Duodenal mucosa (tissue), 2 donors: ENCODE measurements at regions not wholly inside any gene's neighbourhood (a gene's known extent, or its start where the extent isn't known, plus 50 kb on each side); places are given as distances from the start of the nearest gene placed in this dataset.
"Not testable (repeated sequence)": the region's sequence is repeated elsewhere in the genome, so short reads cannot be mapped to it uniquely, and the experiment has no call there.

Source experiments
- H3K27ac ChIP-seq: one replicate; pipeline ENCODE4 v1.7.0; 2013; ENCODE audit warnings: low read depth, low read length
- H3K27me3 ChIP-seq, 2 donors: one replicate each; pipeline ENCODE4 v1.7.0; 2013; ENCODE audit warnings: low read length in 2 of 2, control low read depth in 1 of 2; ENCODE audit not compliant: insufficient read depth in 2 of 2, control insufficient read depth in 1 of 2
- H3K36me3 ChIP-seq, 2 donors: one replicate each; pipeline ENCODE4 v1.7.0; 2013; ENCODE audit warnings: low read length in 2 of 2, control low read depth in 1 of 2; ENCODE audit not compliant: insufficient read depth in 2 of 2, control insufficient read depth in 1 of 2
- H3K4me1 ChIP-seq, 2 donors: one replicate each; pipeline ENCODE4 v1.7.0; 2013; ENCODE audit warnings: low read length in 2 of 2, control low read depth in 1 of 2; ENCODE audit not compliant: insufficient read depth in 2 of 2, control insufficient read depth in 1 of 2
- H3K4me3 ChIP-seq, 2 donors: one replicate each; pipeline ENCODE4 v1.7.0; 2013; ENCODE audit warnings: low read length in 2 of 2, low read depth in 1 of 2
- H3K9ac ChIP-seq, 2 donors: one replicate each; pipeline ENCODE4 v1.7.0; 2013; ENCODE audit warnings: low read length in 2 of 2, low read depth in 1 of 2
- H3K9me3 ChIP-seq, 2 donors: one replicate each; pipeline ENCODE4 v1.7.0; 2013; ENCODE audit warnings: low read length in 2 of 2, control low read depth in 1 of 2; ENCODE audit not compliant: control insufficient read depth in 1 of 2

DNA sequence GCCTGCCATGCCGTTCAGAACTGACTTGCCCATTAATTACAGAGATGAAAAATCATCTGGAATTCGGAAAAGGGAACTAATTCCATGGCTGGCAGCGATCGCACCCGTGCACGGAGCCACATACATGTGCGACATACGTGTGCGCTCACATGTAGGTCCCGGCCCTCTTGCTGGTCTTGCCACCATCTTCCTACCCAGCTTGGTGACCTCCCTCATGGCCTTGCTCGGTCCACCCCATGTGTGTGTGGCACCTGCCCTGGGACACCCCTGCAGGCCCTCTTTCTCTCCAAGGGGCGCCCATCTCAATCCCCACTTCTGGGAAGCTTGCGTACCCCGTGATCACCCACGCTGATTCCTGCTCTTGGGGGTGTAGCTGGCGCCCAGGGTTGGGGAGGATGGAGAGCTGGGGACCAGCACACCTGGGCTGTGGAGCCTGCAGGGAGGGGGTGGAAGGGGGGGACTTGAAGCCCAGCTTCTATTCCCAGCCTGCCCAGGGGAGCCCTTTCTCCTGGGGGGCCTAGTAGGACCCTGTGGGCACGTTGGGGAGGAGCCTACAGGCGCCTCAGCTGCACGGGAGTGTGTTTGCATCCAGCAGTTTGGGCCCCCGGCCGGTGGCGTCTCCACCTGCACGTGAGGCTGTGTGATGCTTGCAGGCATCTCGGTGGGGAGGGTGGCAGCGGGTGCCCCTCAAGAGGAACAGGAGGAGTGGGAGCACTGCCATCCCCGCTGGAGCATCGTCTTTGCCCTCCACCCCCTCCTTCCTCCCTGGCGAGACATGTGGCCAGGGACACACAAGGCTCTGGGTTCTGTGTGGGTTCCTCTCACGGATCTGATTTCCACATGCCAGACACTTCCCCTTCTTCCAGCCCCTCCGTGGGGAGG lies 112.6 kb downstream of the CRLF3 start:
- H3K4me1 ChIP-seq, result peaks cover 0 to 12% of the 10 kb centered on the region in 2 donors
- H3K27me3 ChIP-seq, H3K9ac ChIP-seq, H3K36me3 ChIP-seq, H3K9me3 ChIP-seq, H3K4me3 ChIP-seq, H3K27ac ChIP-seq: not testable (repeated sequence)

DNA sequence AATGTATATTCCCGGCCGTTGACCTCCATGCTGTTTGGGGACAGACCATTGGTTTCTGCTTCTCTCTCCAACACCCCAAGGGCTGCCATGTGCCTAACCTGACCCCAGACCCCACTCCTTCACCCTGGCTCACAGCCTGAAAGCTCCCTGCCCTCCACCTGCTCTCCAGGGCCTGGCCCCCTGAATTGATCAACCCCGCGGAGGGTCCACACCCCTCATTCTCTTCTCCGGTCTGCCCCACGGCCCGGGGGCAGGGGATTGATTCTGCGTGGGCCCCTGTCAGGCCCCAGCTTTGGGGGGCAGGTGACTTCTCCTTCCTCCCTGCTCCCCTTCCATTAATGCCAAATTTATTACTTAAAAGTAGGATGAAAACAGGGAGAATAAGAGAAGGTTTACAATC lies 113.3 kb downstream of the CRLF3 start:
- H3K36me3 ChIP-seq, H3K9ac ChIP-seq, H3K9me3 ChIP-seq, H3K4me3 ChIP-seq, H3K27ac ChIP-seq, H3K27me3 ChIP-seq: not testable (repeated sequence)
- H3K4me1 ChIP-seq, result peaks cover 0 to 16% of the 10 kb centered on the region in 2 donors

DNA sequence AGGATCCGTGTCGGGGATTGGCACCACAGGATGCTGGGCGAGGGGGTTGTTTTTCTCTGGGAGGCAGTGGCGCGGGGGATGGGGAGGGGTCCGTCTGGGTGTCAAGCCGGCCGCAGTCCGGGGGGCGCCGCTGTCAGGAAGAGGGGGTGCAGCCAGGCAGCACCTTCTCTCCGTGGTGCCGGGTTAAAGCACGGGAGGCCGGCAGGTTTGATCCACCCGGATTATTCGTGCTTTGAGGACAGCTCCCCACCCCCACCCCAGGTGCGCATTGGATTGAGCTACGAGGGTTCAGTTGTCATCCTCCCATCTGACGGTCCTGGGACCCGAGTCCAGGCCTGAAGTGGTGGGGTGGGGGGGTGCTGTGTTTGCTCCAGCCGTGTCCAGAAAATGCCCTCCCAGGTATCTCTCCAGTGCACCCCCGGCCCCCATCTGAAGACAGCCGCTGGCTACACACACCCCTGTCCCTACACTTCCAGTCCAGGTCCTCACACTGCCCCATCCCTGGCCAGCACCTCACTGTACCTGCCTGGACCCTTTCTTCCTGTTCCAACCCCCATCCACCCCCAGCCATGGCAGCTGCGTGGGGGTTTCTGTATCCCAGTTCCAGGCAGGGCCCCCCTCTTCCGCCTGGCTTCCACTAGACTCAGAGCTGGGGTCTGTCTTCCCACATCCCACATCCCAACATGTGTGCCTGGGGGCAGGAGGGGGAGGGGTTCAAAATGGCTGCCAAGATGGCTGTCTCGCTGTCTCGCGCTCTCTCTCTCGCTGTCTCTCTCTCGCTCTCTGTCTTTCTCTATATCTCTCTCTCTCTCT lies 114.0 kb downstream of the CRLF3 start:
- not testable (repeated sequence) for H3K27ac ChIP-seq, H3K36me3 ChIP-seq, H3K9ac ChIP-seq, H3K9me3 ChIP-seq, H3K27me3 ChIP-seq
- peak overlapping the region in 1 of 2 donors; percentile 57 for H3K4me3 ChIP-seq
- peaks cover 0 to 22% of the 10 kb centered on the region in 2 donors for H3K4me1 ChIP-seq

DNA sequence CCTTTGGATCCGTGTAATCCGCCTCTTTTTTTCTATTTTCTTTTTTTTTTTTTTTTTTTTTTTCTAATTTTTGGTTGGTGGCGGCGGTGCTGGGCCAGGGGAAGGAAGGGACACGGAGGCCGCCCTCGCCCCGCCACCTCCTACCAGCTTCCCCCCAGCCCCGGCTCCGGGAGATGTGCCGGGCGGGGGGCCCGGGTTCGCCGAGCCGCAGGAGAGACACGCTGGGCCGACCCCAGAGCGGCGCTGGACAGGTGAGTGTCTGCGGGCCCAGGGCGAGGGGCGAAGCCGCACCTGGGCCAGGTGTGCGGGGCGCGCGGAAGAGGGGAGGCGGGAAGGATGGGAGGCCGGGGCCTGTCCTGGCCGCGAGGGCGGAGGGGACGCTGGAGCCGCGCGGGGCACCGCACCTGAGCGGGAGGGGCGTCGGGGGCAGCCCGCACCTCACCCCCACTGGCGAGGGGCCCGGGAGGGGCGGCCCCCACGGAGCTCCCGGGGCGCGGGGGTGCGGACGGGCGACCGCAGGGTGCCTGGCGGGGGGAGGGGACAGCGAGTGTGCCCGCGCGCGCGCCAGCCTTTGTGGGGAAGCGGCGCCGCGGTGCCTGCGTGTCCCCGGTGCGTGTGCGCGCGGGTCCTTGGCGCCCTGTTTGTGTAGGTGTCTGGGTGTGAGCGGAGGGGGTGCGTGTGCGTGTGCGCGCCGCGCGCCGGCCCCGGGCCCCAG lies 114.8 kb downstream of the CRLF3 start:
- not testable (repeated sequence) for H3K9me3 ChIP-seq, H3K27me3 ChIP-seq, H3K27ac ChIP-seq, H3K9ac ChIP-seq, H3K36me3 ChIP-seq
- peaks cover 0 to 22% of the 10 kb centered on the region in 2 donors for H3K4me1 ChIP-seq
- peak overlapping the region in 1 of 2 donors; percentile 57 for H3K4me3 ChIP-seq

DNA sequence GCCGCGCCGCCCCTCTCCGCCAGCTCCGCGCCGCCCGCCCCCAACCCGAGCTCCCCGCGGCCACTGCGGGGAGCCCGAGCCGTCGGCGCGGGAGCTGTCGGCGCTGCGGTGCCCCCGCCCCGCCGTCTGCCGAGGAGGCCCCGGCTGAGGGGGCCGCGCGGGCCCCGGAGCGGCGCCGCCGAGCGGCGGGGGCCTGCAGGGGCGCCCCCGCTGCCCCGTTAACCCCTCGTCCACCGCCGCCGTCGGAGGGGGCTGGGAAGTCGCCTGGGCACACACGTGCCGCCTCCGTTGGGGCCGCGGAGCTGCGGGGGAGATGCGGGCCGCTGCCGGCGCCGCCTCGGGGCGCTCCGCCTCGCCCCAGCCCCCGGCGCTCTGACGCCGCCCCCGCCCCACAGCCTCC lies 115.4 kb downstream of the CRLF3 start:
- not testable (repeated sequence) for H3K4me3 ChIP-seq, H3K9me3 ChIP-seq, H3K27me3 ChIP-seq, H3K36me3 ChIP-seq, H3K9ac ChIP-seq, H3K27ac ChIP-seq
- H3K4me1 ChIP-seq, result peaks cover 0 to 22% of the 10 kb centered on the region in 2 donors

GRCh38 chr17:30708241-30709078 lies 116.0 kb downstream of the CRLF3 start:
- H3K27me3 ChIP-seq, H3K9me3 ChIP-seq, H3K27ac ChIP-seq, H3K36me3 ChIP-seq: not testable (repeated sequence)
- H3K9ac ChIP-seq, result peak overlapping the region; percentile 26 to 63
- peak overlapping the region; percentile 68 to 78 for H3K4me3 ChIP-seq
- peaks cover 0 to 22% of the 10 kb centered on the region in 2 donors for H3K4me1 ChIP-seq

- Histone ChIP-seq H3K4me1 (peaks cover 0 to 22% of the 10 kb centered on the region in 2 donors), H3K4me3 (peak overlapping the region; percentile 68 to 78), H3K9ac (peak overlapping the region; percentile 26 to 63)
- H3K9me3 ChIP-seq, H3K36me3 ChIP-seq, H3K27me3 ChIP-seq, H3K27ac ChIP-seq: not testable (repeated sequence)
Observed at GRCh38 chr17:30707724-30708240, 116.7 kb downstream of the CRLF3 start.

- H3K27me3 ChIP-seq, H3K4me3 ChIP-seq, H3K36me3 ChIP-seq, H3K9me3 ChIP-seq, H3K9ac ChIP-seq, H3K27ac ChIP-seq: not testable (repeated sequence)
- peaks cover 0 to 22% of the 10 kb centered on the region in 2 donors for H3K4me1 ChIP-seq
Observed at GRCh38 chr17:30706461-30707335, 117.8 kb downstream of the CRLF3 start.

GRCh38 chr17:30706004-30706403 lies 118.5 kb downstream of the CRLF3 start:
- H3K4me1 ChIP-seq, result peaks cover 0 to 22% of the 10 kb centered on the region in 2 donors
- H3K36me3 ChIP-seq, H3K9ac ChIP-seq, H3K4me3 ChIP-seq, H3K27ac ChIP-seq, H3K27me3 ChIP-seq, H3K9me3 ChIP-seq: not testable (repeated sequence)
